ENCODE measurements at regions not wholly inside any gene's neighbourhood (a gene's known extent, or its start where the extent isn't known, plus 50 kb on each side); places are given as distances from the start of the nearest gene placed in this dataset.

DNA sequence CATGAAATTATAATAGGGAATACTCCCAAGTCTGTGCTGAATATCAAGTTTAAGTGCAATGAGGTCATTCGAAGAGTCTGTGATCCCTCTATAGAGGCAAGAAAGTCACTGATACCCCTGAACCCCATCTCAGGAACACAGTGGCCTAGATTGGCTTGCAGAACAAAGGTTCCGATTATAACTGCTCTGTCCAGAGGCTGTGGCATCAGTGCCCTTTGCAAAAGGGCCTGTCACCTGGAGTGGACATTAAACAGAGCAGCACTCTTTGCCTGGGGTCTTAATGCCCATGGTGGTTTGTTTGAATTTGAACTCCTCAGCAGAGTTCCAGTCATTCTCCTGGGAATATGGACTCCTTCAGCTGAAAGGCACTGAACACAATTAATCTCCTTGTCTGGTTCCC lies 93.9 kb upstream of the SLCO3A1 start:
- Histone ChIP-seq H2AFZ (no peak overlapping the region), H3K4me2 (ENCODE audit: unreplicated experiment) (no peak overlapping the region), H3K4me1 (ENCODE audit: insufficient read depth) (no peaks in the 10 kb centered on the region), H3K9me2 (ENCODE audit: insufficient read depth) (no peaks in the 10 kb centered on the region), H3K9ac (no peak overlapping the region), H3F3A (ENCODE audit: insufficient read depth) (no peaks in the 10 kb centered on the region), H3K36me3 (ENCODE audit: low read depth) (no peaks in the 10 kb centered on the region), H3K27me3 (replicated peaks; ENCODE audit: insufficient read depth) (no peaks in the 10 kb centered on the region), H3K4me3 (no peak overlapping the region), H3K9me3 (ENCODE audit: low read depth) (no peaks in the 10 kb centered on the region), H4K20me1 (ENCODE audit: insufficient read depth) (no peaks in the 10 kb centered on the region), H3K27ac (no peak overlapping the region), H3K79me2 (ENCODE audit: insufficient read depth) (no peaks in the 10 kb centered on the region)
- DNase-seq: no peak
- WGBS, 2 experiments (ENCODE audit: low coverage in 1 of 2, low lambda C conversion rate in 2 of 2, missing lambda C conversion rate in 2 of 2): 59 to 61% methylated on average over 2 of the region's 2 CpGs
- in situ Hi-C loops (cut with MboI): no loop called here
- TF ChIP-seq EZH2phosphoT487 (IDR thresholded peaks at IDR 0.05; ENCODE audit: insufficient read depth, low read depth) (no peak), EZH2 (IDR thresholded peaks at IDR 0.05; ENCODE audit: insufficient read depth, poor library complexity, severe bottlenecking) (no peak)

DNA sequence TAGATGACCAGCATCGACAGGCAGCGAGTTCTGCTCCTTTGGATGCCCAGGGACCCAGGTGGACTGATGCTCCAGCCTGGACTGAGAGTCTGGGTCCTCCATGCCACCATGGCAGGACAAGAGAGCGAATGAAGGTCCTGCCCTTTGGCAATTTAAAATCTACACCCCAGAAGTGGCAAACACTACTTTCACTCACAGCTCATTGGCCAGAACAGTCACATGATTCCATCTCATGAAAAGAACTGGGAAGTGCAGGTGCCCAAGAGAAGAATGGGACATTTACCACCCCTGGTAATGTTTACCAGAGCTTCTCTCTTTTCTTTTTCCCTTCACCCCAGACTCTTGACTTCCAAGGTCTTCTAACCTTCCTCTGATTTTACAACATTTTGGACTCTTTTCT lies 87.8 kb upstream of the SLCO3A1 start:
- no peak overlapping the region for H3K4me3 ChIP-seq
- H3K4me1 ChIP-seq (ENCODE audit: insufficient read depth): no peaks in the 10 kb centered on the region
- H3K4me2 ChIP-seq (ENCODE audit: unreplicated experiment): no peak overlapping the region
- H3K36me3 ChIP-seq (ENCODE audit: low read depth): no peaks in the 10 kb centered on the region
- no peak overlapping the region for H2AFZ ChIP-seq
- H3K79me2 ChIP-seq (ENCODE audit: insufficient read depth): no peaks in the 10 kb centered on the region
- H3K27me3 ChIP-seq (replicated peaks; ENCODE audit: insufficient read depth): no peaks in the 10 kb centered on the region
- in situ Hi-C loops (cut with MboI): no loop called here
- no peak overlapping the region for H3K9ac ChIP-seq
- 28 to 34% methylated on average over 3 of the region's 3 CpGs for WGBS, 2 experiments (ENCODE audit: low coverage in 1 of 2, low lambda C conversion rate in 2 of 2, missing lambda C conversion rate in 2 of 2)
- no peak for DNase-seq
- H3K9me3 ChIP-seq (ENCODE audit: low read depth): no peaks in the 10 kb centered on the region
- H3F3A ChIP-seq (ENCODE audit: insufficient read depth): no peaks in the 10 kb centered on the region
- no peaks in the 10 kb centered on the region for H4K20me1 ChIP-seq (ENCODE audit: insufficient read depth)
- TF ChIP-seq EZH2 (IDR thresholded peaks at IDR 0.05; ENCODE audit: insufficient read depth, poor library complexity, severe bottlenecking): no peak
- no peak for TF ChIP-seq EZH2phosphoT487 (IDR thresholded peaks at IDR 0.05; ENCODE audit: insufficient read depth, low read depth)
- no peak overlapping the region for H3K27ac ChIP-seq
- no peaks in the 10 kb centered on the region for H3K9me2 ChIP-seq (ENCODE audit: insufficient read depth)

DNA sequence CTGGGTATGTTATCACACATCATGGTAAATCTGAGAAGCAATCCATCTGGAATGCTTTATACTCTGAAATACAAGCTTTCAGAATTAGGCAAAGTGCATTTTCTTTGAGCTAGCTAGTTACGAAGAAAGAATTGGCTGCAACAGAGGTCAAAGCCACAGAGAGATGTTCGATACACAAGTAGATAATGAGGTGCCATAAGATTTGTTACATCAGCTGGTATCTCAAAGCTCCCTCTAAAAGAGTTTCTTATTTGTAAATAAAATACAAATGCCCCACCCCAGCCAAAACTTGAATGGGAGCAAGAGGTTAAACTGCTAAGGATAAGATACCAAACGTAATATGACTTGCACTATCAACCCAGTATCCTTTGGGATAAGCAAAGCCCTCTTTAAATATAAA lies 84.0 kb upstream of the SLCO3A1 start:
- Histone ChIP-seq H3F3A (ENCODE audit: insufficient read depth) (no peaks in the 10 kb centered on the region), H3K36me3 (ENCODE audit: low read depth) (no peaks in the 10 kb centered on the region), H3K4me2 (ENCODE audit: unreplicated experiment) (no peak overlapping the region), H3K9me2 (ENCODE audit: insufficient read depth) (no peaks in the 10 kb centered on the region), H3K27ac (no peak overlapping the region), H3K9me3 (ENCODE audit: low read depth) (no peaks in the 10 kb centered on the region), H4K20me1 (ENCODE audit: insufficient read depth) (no peaks in the 10 kb centered on the region), H3K9ac (no peak overlapping the region), H3K4me1 (ENCODE audit: insufficient read depth) (no peaks in the 10 kb centered on the region), H3K79me2 (ENCODE audit: insufficient read depth) (no peaks in the 10 kb centered on the region), H2AFZ (no peak overlapping the region), H3K4me3 (no peak overlapping the region), H3K27me3 (replicated peaks; ENCODE audit: insufficient read depth) (no peaks in the 10 kb centered on the region)
- in situ Hi-C loops (cut with MboI): no loop called here
- TF ChIP-seq EZH2phosphoT487 (IDR thresholded peaks at IDR 0.05; ENCODE audit: insufficient read depth, low read depth) (no peak), EZH2 (IDR thresholded peaks at IDR 0.05; ENCODE audit: insufficient read depth, poor library complexity, severe bottlenecking) (no peak)
- no peak for DNase-seq
- 37 to 38% methylated on average over 3 of the region's 3 CpGs for WGBS, 2 experiments (ENCODE audit: low coverage in 1 of 2, low lambda C conversion rate in 2 of 2, missing lambda C conversion rate in 2 of 2)

DNA sequence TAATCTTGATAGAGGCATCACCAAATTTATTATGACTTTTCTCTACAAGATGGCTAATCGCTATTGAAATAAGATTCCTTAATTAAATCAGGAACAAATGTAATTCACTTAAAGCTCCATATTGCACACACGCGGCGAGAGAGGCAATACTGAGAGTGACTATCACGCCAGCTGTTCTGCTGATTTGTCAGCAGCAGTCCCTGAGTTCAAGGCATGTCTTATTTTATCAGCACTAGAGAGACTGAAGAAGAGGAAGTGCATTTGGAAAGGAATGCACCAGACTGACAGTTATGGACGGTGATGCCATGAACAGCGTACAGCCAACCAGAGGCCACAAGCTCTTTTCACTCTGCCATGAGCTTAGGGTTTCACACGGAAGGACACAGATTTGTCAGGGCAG lies 83.6 kb upstream of the SLCO3A1 start:
- no peaks in the 10 kb centered on the region for H3F3A ChIP-seq (ENCODE audit: insufficient read depth)
- in situ Hi-C loops (cut with MboI): no loop called here
- H3K79me2 ChIP-seq (ENCODE audit: insufficient read depth): no peaks in the 10 kb centered on the region
- no peak for TF ChIP-seq EZH2phosphoT487 (IDR thresholded peaks at IDR 0.05; ENCODE audit: insufficient read depth, low read depth)
- no peak for TF ChIP-seq EZH2 (IDR thresholded peaks at IDR 0.05; ENCODE audit: insufficient read depth, poor library complexity, severe bottlenecking)
- no peaks in the 10 kb centered on the region for H4K20me1 ChIP-seq (ENCODE audit: insufficient read depth)
- no peaks in the 10 kb centered on the region for H3K9me3 ChIP-seq (ENCODE audit: low read depth)
- 19 to 22% methylated on average over 8 of the region's 8 CpGs for WGBS, 2 experiments (ENCODE audit: low coverage in 1 of 2, low lambda C conversion rate in 2 of 2, missing lambda C conversion rate in 2 of 2)
- H3K27ac ChIP-seq: no peak overlapping the region
- no peak overlapping the region for H2AFZ ChIP-seq
- H3K27me3 ChIP-seq (replicated peaks; ENCODE audit: insufficient read depth): no peaks in the 10 kb centered on the region
- H3K4me3 ChIP-seq: no peak overlapping the region
- H3K36me3 ChIP-seq (ENCODE audit: low read depth): no peaks in the 10 kb centered on the region
- no peaks in the 10 kb centered on the region for H3K4me1 ChIP-seq (ENCODE audit: insufficient read depth)
- H3K4me2 ChIP-seq (ENCODE audit: unreplicated experiment): no peak overlapping the region
- no peak for DNase-seq
- no peaks in the 10 kb centered on the region for H3K9me2 ChIP-seq (ENCODE audit: insufficient read depth)
- no peak overlapping the region for H3K9ac ChIP-seq

DNA sequence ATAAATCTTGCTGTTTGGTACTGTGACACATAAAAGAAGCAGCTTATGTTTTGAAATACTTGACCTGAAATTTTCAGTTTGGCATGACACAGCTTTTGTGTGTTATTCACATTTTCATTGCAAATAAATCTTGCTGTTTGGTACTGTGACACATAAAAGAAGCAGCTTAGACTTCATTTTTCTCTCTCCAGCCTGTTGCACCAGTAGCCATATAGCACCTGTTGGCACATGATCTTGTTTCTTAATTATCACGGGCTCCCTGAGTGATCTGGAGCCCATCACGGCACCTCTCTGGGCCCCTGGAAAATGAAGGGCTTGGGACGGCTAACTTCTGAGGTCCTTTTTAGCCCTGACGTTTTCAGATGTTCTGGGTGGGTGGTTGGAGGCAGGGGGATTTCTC lies 77.4 kb upstream of the SLCO3A1 start:
- H3K9me2 ChIP-seq (ENCODE audit: insufficient read depth): no peaks in the 10 kb centered on the region
- H3K79me2 ChIP-seq (ENCODE audit: insufficient read depth): no peaks in the 10 kb centered on the region
- H3K4me3 ChIP-seq: no peak overlapping the region
- WGBS, 2 experiments (ENCODE audit: low coverage in 1 of 2, low lambda C conversion rate in 2 of 2, missing lambda C conversion rate in 2 of 2): 12 to 20% methylated on average over 4 of the region's 4 CpGs
- no peak overlapping the region for H3K9ac ChIP-seq
- in situ Hi-C loops (cut with MboI): no loop called here
- no peaks in the 10 kb centered on the region; the same call in 1 of the 2 replicates for H3K27me3 ChIP-seq (replicated peaks; ENCODE audit: insufficient read depth)
- H3K4me2 ChIP-seq (ENCODE audit: unreplicated experiment): no peak overlapping the region
- H2AFZ ChIP-seq: no peak overlapping the region
- DNase-seq: peak; percentile 24
- no peak overlapping the region for H3K27ac ChIP-seq
- TF ChIP-seq EZH2phosphoT487 (IDR thresholded peaks at IDR 0.05; ENCODE audit: insufficient read depth, low read depth): no peak
- no peak for TF ChIP-seq EZH2 (IDR thresholded peaks at IDR 0.05; ENCODE audit: insufficient read depth, poor library complexity, severe bottlenecking)
- no peaks in the 10 kb centered on the region for H3K4me1 ChIP-seq (ENCODE audit: insufficient read depth)
- no peaks in the 10 kb centered on the region for H3K36me3 ChIP-seq (ENCODE audit: low read depth)
- H3F3A ChIP-seq (ENCODE audit: insufficient read depth): no peaks in the 10 kb centered on the region
- no peaks in the 10 kb centered on the region for H3K9me3 ChIP-seq (ENCODE audit: low read depth)
- H4K20me1 ChIP-seq (ENCODE audit: insufficient read depth): no peaks in the 10 kb centered on the region
